ENCODE measurements at regions not wholly inside any gene's neighbourhood (a gene's known extent, or its start where the extent isn't known, plus 50 kb on each side); places are given as distances from the start of the nearest gene placed in this dataset.
A peak's percentile ranks its signal among the peaks of the same experiment; 100 is the strongest.
"Not testable (repeated sequence)": the region's sequence is repeated elsewhere in the genome, so short reads cannot be mapped to it uniquely, and the experiment has no call there.

DNA sequence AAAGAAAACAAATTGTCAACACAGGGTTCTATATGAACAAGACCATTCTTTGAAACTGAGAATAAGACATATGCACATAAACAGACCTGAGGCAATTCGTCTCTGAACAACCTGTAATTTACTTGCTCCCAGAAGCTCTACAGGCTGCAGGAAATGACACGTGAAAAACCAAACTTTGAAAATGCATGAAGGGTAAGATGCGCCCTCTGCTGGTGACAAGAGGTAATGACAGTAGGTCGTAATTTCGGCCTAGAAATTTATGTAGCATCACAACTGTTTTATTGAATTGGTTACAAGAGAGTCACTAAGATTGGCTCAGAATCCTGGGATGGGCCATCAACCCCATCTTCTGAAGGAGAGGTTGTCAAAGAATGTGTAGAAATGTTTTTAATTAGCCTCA is 276.5 kb downstream of the PPP4R3C start:
- H3K4me3 ChIP-seq (ENCODE audit: low read depth, low read length) = no peak overlapping the region
- TF ChIP-seq, protein P1, sequence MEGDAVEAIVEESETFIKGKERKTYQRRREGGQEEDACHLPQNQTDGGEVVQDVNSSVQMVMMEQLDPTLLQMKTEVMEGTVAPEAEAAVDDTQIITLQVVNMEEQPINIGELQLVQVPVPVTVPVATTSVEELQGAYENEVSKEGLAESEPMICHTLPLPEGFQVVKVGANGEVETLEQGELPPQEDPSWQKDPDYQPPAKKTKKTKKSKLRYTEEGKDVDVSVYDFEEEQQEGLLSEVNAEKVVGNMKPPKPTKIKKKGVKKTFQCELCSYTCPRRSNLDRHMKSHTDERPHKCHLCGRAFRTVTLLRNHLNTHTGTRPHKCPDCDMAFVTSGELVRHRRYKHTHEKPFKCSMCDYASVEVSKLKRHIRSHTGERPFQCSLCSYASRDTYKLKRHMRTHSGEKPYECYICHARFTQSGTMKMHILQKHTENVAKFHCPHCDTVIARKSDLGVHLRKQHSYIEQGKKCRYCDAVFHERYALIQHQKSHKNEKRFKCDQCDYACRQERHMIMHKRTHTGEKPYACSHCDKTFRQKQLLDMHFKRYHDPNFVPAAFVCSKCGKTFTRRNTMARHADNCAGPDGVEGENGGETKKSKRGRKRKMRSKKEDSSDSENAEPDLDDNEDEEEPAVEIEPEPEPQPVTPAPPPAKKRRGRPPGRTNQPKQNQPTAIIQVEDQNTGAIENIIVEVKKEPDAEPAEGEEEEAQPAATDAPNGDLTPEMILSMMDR (IDR thresholded peaks at IDR 0.05; ENCODE audit: low read depth, low read length) = peak; percentile 61
- in situ Hi-C loops (cut with HindIII; ENCODE audit: low sequenced_read_pairs) = no loop called here
- peak; percentile 24 for DNase-seq (ENCODE audit: low read depth, low spot score)

DNA sequence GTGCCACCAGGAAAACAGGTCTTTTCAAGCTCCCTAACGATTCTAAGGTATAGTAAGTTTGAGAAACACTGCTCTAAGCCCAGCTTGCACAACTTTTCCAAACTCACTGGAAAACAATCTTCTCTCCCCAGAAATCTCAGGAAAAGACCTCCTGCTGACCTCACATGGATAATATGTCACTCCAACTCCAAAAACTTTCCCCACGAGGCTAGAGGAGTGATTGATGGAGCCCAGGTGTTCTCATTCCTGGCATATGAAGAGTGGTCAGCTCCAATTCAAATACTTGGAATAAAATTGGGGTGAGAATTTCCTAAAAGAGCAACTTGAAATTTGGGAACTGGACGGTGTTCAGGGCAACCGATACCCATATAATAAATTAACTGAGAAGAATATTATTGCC is 299.9 kb downstream of the PPP4R3C start:
- DNase-seq (ENCODE audit: low read depth, low spot score) = no peak
- in situ Hi-C loops (cut with HindIII; ENCODE audit: low sequenced_read_pairs) = no loop called here
- TF ChIP-seq, protein P1 (IDR thresholded peaks at IDR 0.05; ENCODE audit: low read depth, low read length) = no peak
- no peak overlapping the region for H3K4me3 ChIP-seq (ENCODE audit: low read depth, low read length)

DNA sequence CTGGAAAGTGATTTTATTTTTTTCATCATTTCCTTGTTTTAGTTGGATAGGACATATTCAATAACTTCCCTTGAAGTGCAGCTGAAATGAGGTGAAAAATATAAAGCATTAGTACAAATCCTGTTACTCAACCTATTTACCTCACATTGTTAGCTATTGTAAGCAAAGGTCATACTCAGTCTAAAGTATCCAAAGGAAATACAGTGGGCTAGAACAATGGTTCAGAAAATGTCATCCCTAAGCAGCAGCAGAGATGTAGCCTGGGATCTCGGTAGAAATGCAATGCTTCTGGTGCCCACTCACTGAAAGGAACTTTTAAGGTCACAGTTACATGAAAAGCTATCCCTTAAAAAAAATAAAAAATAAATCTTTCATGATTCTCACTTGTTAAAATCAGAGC is 300.6 kb downstream of the PPP4R3C start:
- TF ChIP-seq, protein P1 (IDR thresholded peaks at IDR 0.05; ENCODE audit: low read depth, low read length) = no peak
- no peak for DNase-seq (ENCODE audit: low read depth, low spot score)
- no peak overlapping the region for H3K4me3 ChIP-seq (ENCODE audit: low read depth, low read length)
- in situ Hi-C loops (cut with HindIII; ENCODE audit: low sequenced_read_pairs) = no loop called here

DNA sequence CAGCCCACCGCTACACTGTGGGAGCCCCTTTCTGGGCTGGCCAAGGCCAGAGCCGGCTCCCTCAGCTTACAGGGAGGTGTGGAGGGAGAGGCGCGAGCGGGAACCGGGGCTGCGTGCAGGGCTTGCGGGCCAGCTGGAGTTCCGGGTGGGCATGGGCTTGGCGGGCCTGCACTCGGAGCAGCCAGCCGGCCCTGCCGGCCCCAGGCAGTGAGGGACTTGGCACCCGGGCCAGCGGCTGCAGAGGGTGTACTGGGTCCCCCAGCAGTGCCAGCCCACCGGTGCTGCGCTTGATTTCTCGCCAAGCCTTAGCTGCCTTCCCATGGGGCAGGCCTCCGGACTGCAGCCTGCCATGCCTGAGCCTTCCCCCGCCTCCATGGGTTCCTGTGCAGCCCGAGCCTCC is 306.2 kb downstream of the PPP4R3C start:
- DNase-seq (ENCODE audit: low read depth, low spot score); in situ Hi-C loops (cut with HindIII; ENCODE audit: low sequenced_read_pairs); H3K4me3 ChIP-seq (ENCODE audit: low read depth, low read length): not testable (repeated sequence)

DNA sequence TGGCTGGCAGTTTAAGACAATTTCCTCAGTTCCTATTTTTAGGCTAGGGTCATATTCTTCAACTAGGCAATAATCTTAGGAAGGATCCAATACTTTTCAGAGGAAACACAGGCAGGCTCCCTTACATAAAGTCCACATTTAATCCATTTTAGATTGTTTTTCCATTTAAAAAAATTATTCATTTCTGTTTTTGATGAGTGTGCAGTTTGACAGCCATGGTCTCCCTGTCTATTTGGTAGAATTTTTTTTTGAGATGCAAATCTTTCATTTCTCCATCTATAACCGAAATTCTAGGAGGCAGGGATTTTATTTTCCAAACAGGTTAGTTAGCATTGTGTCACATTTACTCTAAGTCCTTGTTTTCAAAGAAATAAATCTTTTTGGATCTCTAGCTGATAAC is 326.8 kb downstream of the PPP4R3C start:
- TF ChIP-seq, protein P1 (IDR thresholded peaks at IDR 0.05; ENCODE audit: low read depth, low read length) = no peak
- no peak overlapping the region for H3K4me3 ChIP-seq (ENCODE audit: low read depth, low read length)
- DNase-seq (ENCODE audit: low read depth, low spot score) = no peak
- in situ Hi-C loops (cut with HindIII; ENCODE audit: low sequenced_read_pairs) = no loop called here

DNA sequence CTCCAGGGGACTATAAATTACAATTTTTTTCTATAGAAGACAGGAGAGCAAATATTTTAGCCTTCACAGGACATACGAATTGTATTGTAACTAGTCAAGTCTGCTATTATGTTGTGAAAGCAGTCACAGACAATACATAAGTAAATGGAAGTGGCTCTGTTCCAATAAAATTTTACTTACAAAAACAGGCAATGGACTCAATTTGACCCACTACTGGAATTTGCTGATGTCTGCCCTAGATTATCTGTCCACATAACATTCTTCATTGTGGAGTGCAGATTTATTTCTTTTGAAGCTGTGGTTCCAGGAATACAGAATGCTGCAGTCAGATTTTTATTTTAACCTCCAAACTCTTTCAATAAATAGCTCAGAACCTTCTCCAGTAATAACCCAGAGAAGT is 330.3 kb downstream of the PPP4R3C start:
- no peak for DNase-seq (ENCODE audit: low read depth, low spot score)
- in situ Hi-C loops (cut with HindIII; ENCODE audit: low sequenced_read_pairs) = no loop called here
- TF ChIP-seq, protein P1 (IDR thresholded peaks at IDR 0.05; ENCODE audit: low read depth, low read length) = no peak
- H3K4me3 ChIP-seq (ENCODE audit: low read depth, low read length) = no peak overlapping the region

DNA sequence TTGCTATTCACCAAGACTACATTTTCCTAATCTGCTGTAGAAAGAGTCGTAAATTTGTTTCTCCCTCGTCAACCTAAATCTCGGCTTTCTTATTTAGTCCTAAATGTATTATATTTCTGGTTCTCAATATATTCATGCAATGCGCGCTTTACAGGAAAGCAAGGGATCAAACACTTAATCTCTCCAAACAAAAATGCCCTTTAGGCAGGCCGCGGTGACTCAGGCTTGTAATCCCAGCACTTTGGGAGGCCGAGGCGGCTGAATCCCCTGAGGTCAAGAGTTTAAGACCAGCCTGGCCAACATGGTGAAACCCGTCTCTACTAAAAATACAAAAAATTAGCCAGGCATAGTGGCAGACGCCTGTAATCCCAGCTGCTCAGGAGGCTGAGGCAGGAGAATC is 376.0 kb downstream of the PPP4R3C start:
- H3K4me3 ChIP-seq (ENCODE audit: low read depth, low read length); in situ Hi-C loops (cut with HindIII; ENCODE audit: low sequenced_read_pairs); DNase-seq (ENCODE audit: low read depth, low spot score): not testable (repeated sequence)

DNA sequence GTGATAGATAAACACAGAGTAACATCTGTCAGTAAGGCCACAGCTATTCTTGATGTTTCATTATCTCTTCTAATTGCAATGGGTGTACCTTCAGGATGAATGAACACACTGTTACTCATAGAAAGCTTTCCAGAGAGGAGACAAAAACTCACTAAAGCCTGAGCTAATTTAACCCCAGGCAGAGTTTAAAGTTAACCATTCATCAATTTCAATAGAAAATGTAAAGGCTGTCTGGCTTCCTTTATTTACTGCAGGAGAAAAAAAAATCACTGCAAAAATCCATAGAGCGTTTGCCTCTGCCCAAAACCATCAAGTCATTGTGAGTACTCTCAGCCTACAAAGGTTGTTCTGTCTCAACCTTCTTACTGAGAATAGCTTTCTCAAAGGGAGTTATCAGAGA is 376.9 kb downstream of the PPP4R3C start:
- no peak for DNase-seq (ENCODE audit: low read depth, low spot score)
- TF ChIP-seq, protein P1 (IDR thresholded peaks at IDR 0.05; ENCODE audit: low read depth, low read length) = no peak
- H3K4me3 ChIP-seq (ENCODE audit: low read depth, low read length) = no peak overlapping the region
- in situ Hi-C loops (cut with HindIII; ENCODE audit: low sequenced_read_pairs) = no loop called here

All from astrocyte of the spinal cord (primary cell).